Psoas muscle (tissue), 7 donors: ENCODE measurements at regions not wholly inside any gene's neighbourhood (a gene's known extent, or its start where the extent isn't known, plus 50 kb on each side); places are given as distances from the start of the nearest gene placed in this dataset.

Experiments
- ATAC-seq, 4 donors: fragments of 200-7000 bp; cut with Tn5 transposase; one replicate each; pipeline ENCODE4 v1.9.1; 2020; ENCODE audit warnings: moderate library complexity in 3 of 4, mild to moderate bottlenecking in 2 of 4
- DNase-seq, 2 donors: peaks; one replicate each; pipeline ENCODE4 v3.0.0-alpha.2; 2020
- H3K27ac ChIP-seq: fragments of 200-600 bp; one replicate; pipeline ENCODE4 v1.8.0; 2022
- H3K27me3 ChIP-seq, 3 donors: fragments of 200-600 bp in 1 of 3; one replicate each; pipeline versions ENCODE4 v1.6.1 to v1.8.0; 2013 to 2022; ENCODE audit warnings: low read length in 2 of 3, mild to moderate bottlenecking in 2 of 3, moderate library complexity in 1 of 3; ENCODE audit not compliant: insufficient read depth in 3 of 3
- H3K36me3 ChIP-seq, 2 donors: fragments of 200-600 bp in 1 of 2; one replicate each; pipeline versions ENCODE4 v1.6.1 to v1.8.0; 2013 to 2022; ENCODE audit warnings: low read depth in 1 of 2, mild to moderate bottlenecking in 1 of 2, moderate library complexity in 1 of 2; ENCODE audit not compliant: insufficient read depth in 1 of 2
- H3K4me1 ChIP-seq: fragments of 200-600 bp; one replicate; pipeline ENCODE4 v1.8.0; 2022
- H3K4me3 ChIP-seq: fragments of 200-600 bp; one replicate; pipeline ENCODE4 v1.8.0; 2022; ENCODE audit warnings: mild to moderate bottlenecking
- H3K9me3 ChIP-seq: fragments of 200-600 bp; one replicate; pipeline ENCODE4 v1.8.0; 2022
- CTCF ChIP-seq: fragments of 200-600 bp; IDR thresholded peaks from one replicate; pipeline ENCODE4 v1.8.0; 2022; ENCODE audit warnings: antibody characterized with exemption
- WGBS, 3 donors: extraction: QIAGEN DNeasy Blood & Tissue Kit; methylation state at CpG; one replicate each; pipeline versions ENCODE4 v1.1.6 to v1.1.7; 2013; 5-methylcytosine and 5-hydroxymethylcytosine counted together
- intact Hi-C, 2 donors: fragments of 100-400 bp; cut with DNase I; formaldehyde crosslinking; loops; one replicate each; pipeline versions ENCODE4 v1.11.0 to v1.14.2; 2022
- donor health status: healthy with polysubstance abuse.
- donor health status: DM: no; HTN: no; CAD: no; lungs with moderate emphysema.
- donor health status: Bipolar disorder and iron deficiency.
- donor health status: healthy.
- donor health status: DM: yes; HTN: yes; CAD: no.
- donor health status: DM: no; HTN: no; CAD: no.
- donor health status: DM: yes; HTN: yes; CAD: no.

GRCh38 chr2:117537032-117537431, 277.5 kb upstream of the DDX18 start:
- H3K4me3 ChIP-seq = no peak overlapping the region
- intact Hi-C loops = no loop called here
- H3K27ac ChIP-seq = no peak overlapping the region
- H3K4me1 ChIP-seq = no peaks in the 10 kb centered on the region
- ATAC-seq = no peak
- H3K27me3 ChIP-seq = no peaks in the 10 kb centered on the region
- WGBS, 3 donors = 65 to 67% (median 65%) methylated on average over 4 of the region's 4 CpGs
- no peak for DNase-seq
- no peaks in the 10 kb centered on the region for H3K36me3 ChIP-seq
- no peak for TF ChIP-seq CTCF
- no peaks in the 10 kb centered on the region for H3K9me3 ChIP-seq

- no peak for DNase-seq
- Histone ChIP-seq H3K4me1 (no peaks in the 10 kb centered on the region), H3K4me3 (no peak overlapping the region), H3K9me3 (no peaks in the 10 kb centered on the region), H3K36me3 (no peaks in the 10 kb centered on the region), H3K27ac (no peak overlapping the region), H3K27me3 (no peaks in the 10 kb centered on the region)
- WGBS, 3 donors = 71 to 76% (median 73%) methylated on average over 3 of the region's 3 CpGs
- no peak for ATAC-seq
- intact Hi-C loops = no loop called here
- TF ChIP-seq CTCF = no peak
These were observed 262.6 kb upstream of the DDX18 start for GRCh38 chr2:117551858-117552257.

GRCh38 chr2:117553448-117553847, 261.0 kb upstream of the DDX18 start:
- H3K27ac ChIP-seq = no peak overlapping the region
- no peaks in the 10 kb centered on the region for H3K36me3 ChIP-seq
- DNase-seq = no peak
- H3K4me1 ChIP-seq = no peaks in the 10 kb centered on the region
- ATAC-seq = no peak
- TF ChIP-seq CTCF = no peak
- H3K4me3 ChIP-seq = no peak overlapping the region
- no peaks in the 10 kb centered on the region for H3K27me3 ChIP-seq
- intact Hi-C loops = no loop called here
- H3K9me3 ChIP-seq = no peaks in the 10 kb centered on the region
- WGBS, 3 donors = 58 to 61% (median 59%) methylated on average over 4 of the region's 4 CpGs

- DNase-seq (no peak), ATAC-seq (no peak)
- Histone ChIP-seq H3K27ac (no peak overlapping the region), H3K36me3 (no peaks in the 10 kb centered on the region), H3K4me1 (no peaks in the 10 kb centered on the region), H3K27me3 (no peaks in the 10 kb centered on the region), H3K4me3 (no peak overlapping the region), H3K9me3 (no peaks in the 10 kb centered on the region)
- 62 to 78% (median 64%) methylated on average over 5 of the region's 5 CpGs for WGBS, 3 donors
- no peak for TF ChIP-seq CTCF
- intact Hi-C loops = no loop called here
These were observed 258.5 kb upstream of the DDX18 start for GRCh38 chr2:117555965-117556364.

- 56 to 66% (median 60%) methylated on average over 3 of the region's 3 CpGs for WGBS, 3 donors
- ATAC-seq (no peak), DNase-seq (no peak)
- Histone ChIP-seq H3K4me1 (no peaks in the 10 kb centered on the region), H3K27me3 (no peaks in the 10 kb centered on the region), H3K27ac (no peak overlapping the region), H3K9me3 (no peaks in the 10 kb centered on the region), H3K36me3 (no peaks in the 10 kb centered on the region), H3K4me3 (no peak overlapping the region)
- intact Hi-C loops = no loop called here
- no peak for TF ChIP-seq CTCF
These were observed 256.9 kb upstream of the DDX18 start for GRCh38 chr2:117557626-117558025.
